OCI-LY1 (cell line): ENCODE measurements at regions not wholly inside any gene's neighbourhood (a gene's known extent, or its start where the extent isn't known, plus 50 kb on each side); places are given as distances from the start of the nearest gene placed in this dataset.

Experiments used
- H2AFZ ChIP-seq: fragments of 200-600 bp; sonication (generic), shearing (Covaris generic); 2 replicates; pipeline ENCODE4 v1.6.0; 2014; ENCODE audit warnings: antibody characterized with exemption, mild to moderate bottlenecking, low read length
- H3F3A ChIP-seq: fragments of 200-600 bp; sonication (generic), shearing (Covaris generic); 2 replicates; pipeline ENCODE4 v1.6.0; 2014; ENCODE audit warnings: mild to moderate bottlenecking, antibody characterized with exemption, low read length, moderate library complexity; ENCODE audit not compliant: insufficient read depth
- H3K27ac ChIP-seq: fragments of 200-600 bp; sonication (generic); 2 replicates; pipeline ENCODE4 v1.5.1; 2014; ENCODE audit warnings: low read length, mixed run types, mild to moderate bottlenecking, low read depth; ENCODE audit not compliant: poor library complexity, severe bottlenecking
- H3K27me3 ChIP-seq: fragments of 200-600 bp; sonication (generic); 2 replicates; pipeline ENCODE4 v1.6.0; 2014; ENCODE audit warnings: antibody characterized with exemption, mild to moderate bottlenecking, low read length, moderate library complexity; ENCODE audit not compliant: insufficient read depth
- H3K36me3 ChIP-seq: fragments of 200-600 bp; sonication (generic); 2 replicates; pipeline ENCODE4 v1.6.1; 2014; ENCODE audit warnings: mild to moderate bottlenecking, antibody characterized with exemption, low read length, moderate library complexity, mixed read lengths; ENCODE audit not compliant: insufficient read depth
- H3K4me1 ChIP-seq: fragments of 200-600 bp; sonication (generic); 2 replicates; pipeline ENCODE4 v1.5.1; 2014; ENCODE audit warnings: mild to moderate bottlenecking, low read length, moderate library complexity; ENCODE audit not compliant: insufficient read depth, severe bottlenecking
- H3K4me2 ChIP-seq: fragments of 200-600 bp; sonication (generic), shearing (Covaris generic); 2 replicates; pipeline ENCODE4 v1.6.1; 2014; ENCODE audit warnings: low read length
- H3K4me3 ChIP-seq: fragments of 200-600 bp; sonication (generic); 2 replicates; pipeline ENCODE4 v1.5.1; 2014; ENCODE audit warnings: low read length, low read depth, mild to moderate bottlenecking, mixed read lengths; ENCODE audit not compliant: poor library complexity, severe bottlenecking
- H3K79me2 ChIP-seq: fragments of 200-600 bp; shearing (Covaris generic); 2 replicates; pipeline ENCODE4 v1.6.1; 2016; ENCODE audit warnings: mixed run types, low read length, mixed read lengths; ENCODE audit not compliant: insufficient read depth
- H3K9ac ChIP-seq: fragments of 200-600 bp; sonication (generic), shearing (Covaris generic); 2 replicates; pipeline ENCODE4 v1.6.1; 2014; ENCODE audit warnings: mild to moderate bottlenecking, low read length, mixed read lengths
- H3K9me2 ChIP-seq: fragments of 200-600 bp; sonication (generic), shearing (Covaris generic); 2 replicates; pipeline ENCODE4 v1.6.1; 2014; ENCODE audit warnings: low read depth, mild to moderate bottlenecking, low read length, mixed read lengths
- H3K9me3 ChIP-seq: fragments of 200-600 bp; shearing (Covaris generic); 2 replicates; pipeline ENCODE4 v1.6.1; 2014; ENCODE audit warnings: low read length, mixed read lengths
- H4K20me1 ChIP-seq: fragments of 200-600 bp; sonication (generic), shearing (Covaris generic); 2 replicates; pipeline ENCODE4 v1.6.0; 2016; ENCODE audit warnings: mild to moderate bottlenecking, low read length; ENCODE audit not compliant: insufficient read depth
- CTCF ChIP-seq: fragments of 200-600 bp; sonication (generic), shearing (Covaris generic); IDR thresholded peaks from 2 replicates; pipeline ENCODE4 v1.5.1; 2017; ENCODE audit warnings: mild to moderate bottlenecking, antibody characterized with exemption, low read length, moderate library complexity, mixed read lengths
- EZH2 ChIP-seq: fragments of 200-600 bp; sonication (generic), shearing (Covaris generic); IDR thresholded peaks from 2 replicates; pipeline ENCODE4 v1.8.0; 2017; ENCODE audit warnings: borderline replicate concordance, mixed run types, mild to moderate bottlenecking, antibody characterized with exemption, low read length, moderate library complexity, mixed read lengths

DNA sequence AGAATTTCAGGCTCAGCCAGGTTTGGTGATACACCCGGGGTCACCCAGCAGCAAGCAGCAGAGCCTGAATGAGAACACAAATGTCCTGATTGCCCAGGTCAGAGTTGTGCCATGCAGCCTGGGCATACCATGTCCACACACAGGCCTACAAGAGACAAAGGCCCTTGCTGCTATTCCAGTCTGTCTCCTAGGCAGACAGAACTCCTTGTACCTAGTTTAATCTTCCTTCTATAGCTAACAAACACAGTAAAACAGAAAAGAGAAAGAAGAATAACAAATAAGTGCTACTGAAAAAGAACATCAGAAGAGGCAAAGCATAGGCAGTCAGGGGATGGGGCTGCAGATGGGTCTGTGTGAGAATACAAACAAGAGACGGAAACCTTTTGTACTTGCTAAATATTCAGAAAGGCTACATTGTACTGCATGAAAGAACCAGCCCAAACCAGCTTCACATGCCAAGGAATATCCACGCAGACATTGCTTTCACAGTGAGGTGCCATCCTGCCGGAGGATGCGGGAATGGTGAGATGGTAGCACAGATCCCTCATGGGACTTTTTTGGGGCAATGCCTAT, 401.7 kb downstream of the OMA1 start:
- no peak overlapping the region for H3K27ac ChIP-seq
- no peak overlapping the region for H3K4me3 ChIP-seq

GRCh38 chr1:58143972-58144697, 402.4 kb downstream of the OMA1 start:
- no peak for TF ChIP-seq CTCF
- Histone ChIP-seq H3K27me3 (no peaks in the 10 kb centered on the region), H3F3A (no peaks in the 10 kb centered on the region), H4K20me1 (no peaks in the 10 kb centered on the region), H3K4me3 (no peak overlapping the region), H3K36me3 (no peaks in the 10 kb centered on the region), H2AFZ (no peak overlapping the region), H3K9me3 (no peaks in the 10 kb centered on the region), H3K4me1 (no peaks in the 10 kb centered on the region), H3K9ac (no peak overlapping the region), H3K27ac (no peak overlapping the region), H3K79me2 (no peaks in the 10 kb centered on the region), H3K4me2 (no peak overlapping the region), H3K9me2 (no peaks in the 10 kb centered on the region)

More for the DNA sequence above, 401.7 kb downstream of the OMA1 start:
- Histone ChIP-seq H3K36me3 (no peaks in the 10 kb centered on the region), H3K9me3 (no peaks in the 10 kb centered on the region), H4K20me1 (no peaks in the 10 kb centered on the region), H3K9me2 (no peaks in the 10 kb centered on the region), H3K4me2 (no peak overlapping the region), H3K27me3 (no peaks in the 10 kb centered on the region), H3K4me1 (no peaks in the 10 kb centered on the region), H2AFZ (no peak overlapping the region), H3K9ac (no peak overlapping the region), H3F3A (no peaks in the 10 kb centered on the region), H3K79me2 (no peaks in the 10 kb centered on the region)
- TF ChIP-seq EZH2 (no peak), CTCF (no peak)

DNA sequence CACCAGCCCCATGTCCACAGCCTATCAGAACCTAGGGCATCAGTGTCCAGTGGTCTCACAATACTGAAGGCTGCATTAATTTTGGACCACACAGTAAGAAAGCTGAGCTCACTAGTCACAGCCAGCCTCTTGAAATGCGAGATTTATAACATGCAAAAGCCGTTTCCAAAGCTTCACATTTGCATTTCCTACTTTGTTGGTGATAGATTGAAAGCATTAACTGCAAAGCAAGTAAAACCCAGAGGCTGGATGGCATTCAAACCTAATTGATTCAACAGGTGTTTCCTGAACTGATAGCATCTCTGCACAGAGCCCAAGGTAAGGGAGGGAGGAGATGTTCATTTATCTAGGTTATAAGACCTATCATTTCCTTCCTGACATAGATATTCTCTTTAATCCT, 410.1 kb downstream of the OMA1 start:
- Histone ChIP-seq H3K4me1 (no peaks in the 10 kb centered on the region), H3K9me2 (no peaks in the 10 kb centered on the region), H3K4me2 (no peak overlapping the region), H2AFZ (no peak overlapping the region), H3K9me3 (no peaks in the 10 kb centered on the region), H3F3A (no peaks in the 10 kb centered on the region), H3K9ac (no peak overlapping the region), H3K79me2 (no peaks in the 10 kb centered on the region), H3K4me3 (no peak overlapping the region), H3K36me3 (no peaks in the 10 kb centered on the region), H4K20me1 (no peaks in the 10 kb centered on the region), H3K27me3 (no peaks in the 10 kb centered on the region), H3K27ac (no peak overlapping the region)
- no peak for TF ChIP-seq CTCF
- TF ChIP-seq EZH2 = no peak
